ENCODE measurements at regions not wholly inside any gene's neighbourhood (a gene's known extent, or its start where the extent isn't known, plus 50 kb on each side); places are given as distances from the start of the nearest gene placed in this dataset.

DNA sequence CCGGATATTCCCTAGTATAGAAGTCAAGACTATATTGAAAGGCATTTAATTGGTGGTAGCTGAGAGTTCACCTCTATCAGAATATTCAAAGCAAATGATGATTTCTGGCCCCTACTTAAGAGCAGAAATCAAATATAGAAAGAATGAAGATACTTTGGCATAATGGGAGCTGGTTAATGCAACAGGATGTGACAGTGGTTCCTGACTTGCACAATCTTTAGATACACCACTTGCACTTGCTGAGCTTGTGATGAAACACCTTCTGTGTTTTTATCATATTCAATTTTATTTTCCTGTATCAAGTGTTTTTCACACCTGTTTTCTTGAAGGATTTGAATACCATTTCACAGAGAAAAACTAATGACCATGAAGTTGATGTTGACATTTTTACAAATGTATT, 124.1 kb upstream of the CDH19 start:
- FAIRE-seq: no peak

DNA sequence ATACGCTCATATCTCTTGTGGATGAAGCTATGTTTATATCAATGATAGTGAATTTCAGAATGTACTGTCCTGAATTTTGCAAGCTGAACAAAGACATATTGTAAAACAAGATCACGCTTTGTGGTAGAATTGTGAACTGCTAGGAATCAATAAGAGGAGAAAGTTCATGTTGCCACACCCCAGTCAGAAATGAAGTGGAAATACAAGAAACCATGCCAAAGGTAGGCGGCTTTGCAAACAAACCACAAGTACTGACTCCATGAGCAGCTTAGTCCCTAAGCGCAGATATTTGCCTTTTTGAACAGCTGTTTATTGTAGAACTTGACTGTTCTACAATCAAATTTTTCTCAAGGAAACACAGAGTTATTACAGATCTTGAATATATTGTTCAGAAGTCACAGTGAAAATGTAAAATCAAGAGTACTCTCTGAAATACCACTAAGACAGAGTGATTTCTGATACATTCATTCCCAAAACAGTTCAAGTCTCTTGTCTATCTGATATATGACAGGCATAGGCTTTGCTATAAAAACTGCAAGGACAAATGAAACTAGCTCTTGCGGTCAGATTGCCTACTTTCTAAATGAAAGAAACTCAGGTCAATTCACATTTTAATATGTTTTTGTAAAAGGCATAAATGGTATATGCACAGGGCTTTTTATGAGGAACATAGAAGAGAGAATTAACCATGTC, 120.9 kb upstream of the CDH19 start:
- no peak for FAIRE-seq

DNA sequence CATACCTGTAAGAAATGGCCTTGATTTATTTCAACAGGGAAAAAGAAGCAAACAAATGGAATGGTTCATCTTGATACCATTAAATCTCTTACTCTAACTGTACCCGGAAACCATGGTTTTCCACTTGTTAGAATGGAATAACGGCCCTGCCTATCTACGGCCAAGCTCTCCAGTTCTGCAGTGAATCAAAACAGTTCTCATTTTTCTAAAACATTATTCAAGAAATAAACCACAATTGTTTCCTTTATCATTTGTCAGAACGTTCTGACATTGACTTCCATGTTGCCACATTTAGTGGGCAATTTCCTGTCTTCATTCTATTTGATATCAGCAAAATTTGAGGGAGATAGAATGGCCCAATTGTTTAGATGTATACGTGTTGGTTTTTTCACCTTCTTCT, 118.8 kb upstream of the CDH19 start:
- FAIRE-seq: no peak

GRCh38 chr18:66708646-66709045, 104.8 kb upstream of the CDH19 start:
- no peak for FAIRE-seq

DNA sequence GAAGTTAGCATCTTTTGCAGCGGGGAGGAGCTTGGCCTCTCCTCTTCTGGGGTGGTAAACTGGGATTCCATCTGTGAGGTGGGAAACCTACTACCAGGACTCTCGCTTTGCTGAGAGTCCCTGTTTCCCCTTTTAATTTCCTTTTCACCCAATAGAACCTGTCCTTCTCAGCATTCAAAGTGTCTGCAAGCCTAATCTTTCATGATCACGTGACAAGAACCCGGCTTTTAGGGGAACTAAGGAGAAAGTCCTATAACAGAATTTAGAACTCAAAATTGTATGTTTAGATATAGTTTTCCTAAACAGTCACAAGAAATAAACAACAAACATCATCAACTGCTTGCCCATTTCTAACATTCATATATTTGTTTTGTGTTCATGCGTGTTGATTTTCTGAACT, 103.6 kb upstream of the CDH19 start:
- no peak for FAIRE-seq

GRCh38 chr18:66695281-66695680, 91.4 kb upstream of the CDH19 start:
- no peak for FAIRE-seq

DNA sequence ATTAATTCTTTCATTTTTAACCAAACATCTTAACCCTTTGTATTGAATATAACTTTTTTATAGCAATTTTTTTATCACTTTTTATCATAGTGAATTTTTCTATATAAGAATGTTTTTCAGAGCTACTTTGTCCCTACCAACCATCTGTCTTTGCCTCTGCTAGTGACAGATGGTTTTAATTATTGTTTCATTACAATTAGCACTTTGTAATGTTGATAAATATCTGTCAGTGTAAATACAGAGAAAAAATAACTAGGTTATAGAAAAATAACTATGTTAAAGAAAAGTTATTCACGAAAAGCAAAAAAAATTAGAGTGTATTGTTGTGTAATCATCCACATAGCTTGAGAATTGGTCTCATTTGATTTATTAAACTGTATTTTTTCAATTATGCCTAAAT, 91.0 kb upstream of the CDH19 start:
- no peak for FAIRE-seq

GRCh38 chr18:66687635-66688034, 83.7 kb upstream of the CDH19 start:
- no peak for FAIRE-seq

GRCh38 chr18:66682855-66683322, 79.0 kb upstream of the CDH19 start:
- no peak for FAIRE-seq

GRCh38 chr18:66676699-66677098, 72.8 kb upstream of the CDH19 start:
- no peak for FAIRE-seq

DNA sequence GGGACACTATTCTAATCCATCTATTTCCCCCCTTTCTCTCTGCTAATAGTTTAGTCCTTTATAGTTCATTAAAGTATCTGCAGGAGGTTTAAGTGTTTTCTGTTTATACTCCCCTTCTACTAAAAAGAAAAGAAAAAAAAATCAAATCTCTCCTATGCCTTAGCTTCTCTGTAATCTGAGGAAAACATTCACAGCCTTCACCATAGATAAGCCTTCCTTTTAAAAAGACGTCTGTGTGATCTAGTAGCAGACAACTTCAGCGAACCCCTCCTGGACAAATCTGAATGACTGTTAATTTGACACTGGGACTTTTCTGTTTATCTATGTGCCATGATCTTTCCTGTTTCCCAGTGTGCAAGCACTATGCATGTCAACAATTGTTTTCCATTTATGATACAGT, 70.4 kb upstream of the CDH19 start:
- no peak for FAIRE-seq

- no peak for FAIRE-seq
These were observed 64.8 kb upstream of the CDH19 start for GRCh38 chr18:66668706-66669105.

- FAIRE-seq: no peak
These were observed 58.7 kb upstream of the CDH19 start for GRCh38 chr18:66662632-66663031.

- no peak for FAIRE-seq
These were observed 51.5 kb upstream of the CDH19 start for GRCh38 chr18:66655407-66655806.

All from G401.6 (cell line).